ENCODE measurements at regions not wholly inside any gene's neighbourhood (a gene's known extent, or its start where the extent isn't known, plus 50 kb on each side); places are given as distances from the start of the nearest gene placed in this dataset.
"Not testable (repeated sequence)": the region's sequence is repeated elsewhere in the genome, so short reads cannot be mapped to it uniquely, and the experiment has no call there.

DNA sequence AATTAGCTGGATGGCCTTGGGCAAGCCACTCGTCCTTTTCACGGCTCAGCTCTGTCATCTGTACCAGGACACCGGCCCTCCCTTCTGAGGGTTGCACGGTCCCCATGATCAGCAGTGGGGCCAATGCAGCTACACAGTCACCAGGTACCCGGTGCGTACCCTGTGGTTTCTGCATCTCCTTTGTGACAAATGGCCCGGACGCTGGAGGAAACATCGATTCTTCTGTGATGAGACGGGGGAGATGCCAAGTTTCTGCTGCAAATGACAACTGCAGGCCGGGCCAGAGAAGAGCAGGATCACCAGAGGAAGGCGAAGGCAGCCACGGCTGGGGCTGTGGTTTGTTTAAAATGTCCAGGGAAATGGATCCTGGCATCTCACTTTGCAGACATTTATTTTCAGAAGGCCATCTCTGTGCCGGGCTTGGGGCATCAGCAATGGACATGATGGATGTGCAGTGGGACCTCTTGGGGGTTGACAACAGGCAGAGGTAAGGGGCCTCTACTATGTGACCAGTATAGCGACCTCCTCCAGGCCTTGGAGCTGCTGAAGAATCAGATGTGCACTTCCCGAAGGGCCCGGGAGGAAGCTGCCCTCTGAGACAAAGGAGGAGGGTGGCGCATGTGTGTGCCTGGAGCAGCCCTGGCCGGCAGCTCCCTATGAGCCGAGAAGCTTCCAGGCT, 221.9 kb upstream of the C1orf174 start:
- no peak for DNase-seq

DNA sequence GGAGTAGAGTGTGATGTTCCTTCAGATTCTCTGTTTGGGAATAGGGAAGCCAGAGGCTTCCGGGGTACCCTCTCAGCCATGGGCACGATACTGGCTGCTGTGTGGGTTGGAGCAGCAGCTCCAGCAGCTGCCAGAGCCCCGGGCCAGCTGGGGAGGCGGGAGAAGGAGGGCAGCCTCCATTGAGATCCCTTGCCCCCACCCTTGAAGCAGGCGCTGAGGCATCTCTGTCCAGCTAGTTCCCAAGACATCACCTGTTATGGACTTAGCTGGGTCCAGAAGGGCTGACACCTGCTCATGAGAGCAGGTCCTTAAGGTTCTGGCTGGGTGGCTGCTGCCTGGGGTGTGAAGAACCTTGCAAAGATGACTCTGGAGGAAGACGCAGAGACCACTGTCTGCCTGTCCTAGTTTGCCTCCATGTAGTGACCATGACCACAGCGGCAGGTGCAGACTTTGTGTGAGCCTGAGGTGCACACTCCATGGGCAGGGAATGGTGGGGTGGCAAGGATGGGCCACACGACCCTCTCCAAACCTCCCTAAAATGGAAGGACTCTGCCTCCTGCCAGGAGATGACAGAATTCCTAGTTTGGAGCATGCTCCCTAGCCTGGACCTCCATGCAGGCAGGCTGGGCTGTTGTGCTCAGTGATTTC, 222.6 kb upstream of the C1orf174 start:
- DNase-seq: no peak

DNA sequence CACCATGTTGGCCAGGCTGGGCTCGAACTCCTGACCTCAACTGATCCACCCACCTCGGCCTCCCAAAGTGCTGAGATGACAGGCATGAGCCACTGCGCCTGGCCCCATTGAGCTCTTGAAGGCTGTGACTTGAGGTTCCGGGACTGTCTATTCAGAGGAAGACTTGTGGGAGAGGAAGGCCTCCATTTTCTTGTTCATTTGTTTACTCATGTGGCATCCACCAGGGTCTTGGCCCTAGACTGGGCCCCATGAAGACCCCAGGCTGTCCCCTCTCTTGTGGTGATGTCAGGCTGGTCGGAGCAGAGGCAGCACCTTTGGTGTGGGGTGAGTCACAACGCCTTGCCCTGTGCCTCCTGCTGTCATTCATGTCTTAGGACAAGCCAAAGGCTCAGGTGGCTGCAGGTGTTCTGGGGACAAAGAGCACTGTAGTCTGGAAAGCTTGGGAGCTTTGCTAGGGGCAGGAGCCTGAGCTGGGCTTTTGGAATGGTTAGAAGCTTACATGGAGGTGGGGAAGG, 224.6 kb upstream of the C1orf174 start:
- DNase-seq: no peak

DNA sequence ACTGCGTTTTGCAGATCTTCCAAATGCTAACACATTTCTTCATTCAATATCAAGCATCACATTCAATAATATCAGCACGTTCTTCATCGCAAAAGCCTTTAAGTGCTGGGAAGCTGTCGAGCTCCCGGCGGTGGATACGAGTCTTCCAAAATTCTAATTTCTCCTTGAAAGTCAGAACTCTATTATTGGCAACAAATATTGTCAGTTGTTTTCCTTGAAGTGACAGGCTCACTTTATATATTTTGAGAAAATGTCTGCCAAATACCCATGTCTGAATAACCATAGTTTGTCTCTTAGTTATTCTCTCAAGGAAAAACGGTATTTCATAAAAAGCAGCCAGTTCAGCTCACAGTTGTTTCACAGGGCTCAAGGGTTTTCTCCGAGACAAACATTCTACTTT, 226.2 kb upstream of the C1orf174 start:
- no peak for DNase-seq

DNA sequence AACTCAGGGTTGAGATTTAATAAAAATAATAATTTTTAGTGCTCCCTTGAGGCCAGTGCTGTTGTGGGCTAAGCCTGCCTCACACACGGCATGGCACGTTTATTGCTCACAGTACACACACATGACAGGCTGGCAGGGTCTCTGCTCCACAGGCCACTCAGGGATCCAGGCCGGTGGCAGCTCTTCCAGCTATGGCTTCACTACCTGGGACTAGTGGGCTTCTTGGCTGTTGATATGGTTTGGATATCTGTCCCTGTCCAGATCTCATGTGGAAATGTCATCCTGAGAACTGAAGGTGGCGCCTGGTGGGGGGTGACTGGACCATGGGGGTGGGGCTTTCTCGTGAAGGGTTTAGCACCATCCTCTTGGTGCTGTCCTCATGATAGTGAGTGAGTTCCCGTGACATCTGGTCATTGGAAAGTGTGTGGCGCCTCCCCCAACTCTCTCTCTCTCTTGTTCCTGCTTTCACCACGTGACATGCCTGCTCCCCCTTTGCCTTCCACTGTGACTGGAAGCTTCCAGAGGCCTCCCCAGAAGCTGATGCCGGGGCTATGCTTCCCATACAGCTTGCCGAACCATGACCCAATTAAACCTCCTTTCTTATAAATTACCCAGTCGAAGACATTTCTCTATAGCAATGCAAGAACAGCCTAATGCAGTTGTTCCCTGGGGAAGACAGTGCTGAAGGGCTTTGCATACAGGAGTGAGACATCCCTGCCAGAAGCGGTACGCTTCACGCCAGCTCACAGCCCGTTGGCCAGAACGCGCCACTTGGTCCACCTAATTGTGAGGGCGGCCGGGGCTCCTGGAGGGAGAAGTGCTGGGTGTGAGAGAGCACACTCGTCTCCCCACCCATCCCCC, 226.9 kb upstream of the C1orf174 start:
- no peak for DNase-seq

DNA sequence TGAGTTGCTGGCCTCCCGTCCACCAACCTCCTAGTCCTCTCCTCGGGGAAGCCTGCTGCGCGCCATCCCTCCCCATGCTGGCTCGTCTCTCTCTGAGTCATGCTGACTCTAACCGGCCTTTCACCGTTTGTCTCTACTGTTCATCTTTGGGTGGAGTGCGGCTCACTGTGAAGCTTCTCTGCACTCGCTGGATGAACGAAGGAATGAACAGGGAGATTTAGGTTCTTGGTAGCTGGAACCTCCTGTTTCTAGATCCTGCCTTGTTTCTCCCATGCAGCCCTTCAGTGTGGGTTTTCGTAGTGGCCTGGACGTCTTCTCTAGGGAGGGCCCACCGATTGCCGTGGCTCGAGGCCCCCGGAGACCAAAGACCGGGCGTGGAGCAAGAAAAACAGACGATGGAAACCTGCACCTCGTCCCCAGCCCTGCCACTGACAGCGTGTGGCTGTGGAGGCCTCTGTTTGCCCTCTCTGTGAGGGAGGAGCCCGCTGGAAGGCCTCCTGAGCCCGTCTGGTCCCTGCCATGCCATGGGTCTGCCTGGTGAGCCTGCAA, 227.6 kb upstream of the C1orf174 start:
- no peak for DNase-seq

DNA sequence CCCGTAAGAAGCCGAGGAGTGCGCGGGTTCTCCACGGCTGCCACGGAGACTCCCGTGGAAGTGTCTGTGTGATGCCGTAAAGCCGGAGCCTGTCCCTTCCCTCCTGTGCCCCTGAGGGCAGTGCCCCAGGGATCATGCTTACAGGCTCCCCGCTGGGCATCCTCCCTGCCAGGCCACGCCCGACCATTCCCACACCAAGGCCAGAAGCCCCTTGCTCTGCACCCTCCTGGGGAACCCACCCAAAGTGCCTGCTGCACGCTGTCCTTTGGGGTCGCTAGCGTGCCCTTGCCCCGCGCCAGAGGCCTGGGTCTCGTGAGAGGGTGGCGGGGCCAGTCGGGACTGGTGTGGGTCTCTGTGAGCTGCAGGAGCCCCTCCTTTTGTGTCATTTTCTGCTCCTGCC, 228.5 kb upstream of the C1orf174 start:
- DNase-seq: no peak

DNA sequence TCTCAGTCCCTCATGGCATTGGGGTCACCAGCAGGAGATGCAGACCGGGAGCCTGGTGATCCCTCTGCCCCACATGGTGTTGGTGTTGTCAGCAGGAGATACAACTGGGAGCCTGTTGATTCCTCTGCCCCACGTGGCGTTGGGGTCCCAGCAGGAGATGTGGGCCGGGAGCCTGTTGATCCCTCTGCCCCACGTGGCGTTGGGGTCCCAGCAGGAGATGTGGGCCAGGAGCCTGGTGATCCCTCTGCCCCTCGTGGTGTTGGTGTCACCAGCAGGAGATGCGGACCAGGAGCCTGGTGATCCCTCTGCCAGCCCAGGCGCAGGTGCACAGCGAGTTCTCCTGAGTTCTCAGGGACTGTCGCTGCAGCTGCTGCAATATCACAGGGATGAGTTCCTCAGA, 229.6 kb upstream of the C1orf174 start:
- no peak for DNase-seq

DNA sequence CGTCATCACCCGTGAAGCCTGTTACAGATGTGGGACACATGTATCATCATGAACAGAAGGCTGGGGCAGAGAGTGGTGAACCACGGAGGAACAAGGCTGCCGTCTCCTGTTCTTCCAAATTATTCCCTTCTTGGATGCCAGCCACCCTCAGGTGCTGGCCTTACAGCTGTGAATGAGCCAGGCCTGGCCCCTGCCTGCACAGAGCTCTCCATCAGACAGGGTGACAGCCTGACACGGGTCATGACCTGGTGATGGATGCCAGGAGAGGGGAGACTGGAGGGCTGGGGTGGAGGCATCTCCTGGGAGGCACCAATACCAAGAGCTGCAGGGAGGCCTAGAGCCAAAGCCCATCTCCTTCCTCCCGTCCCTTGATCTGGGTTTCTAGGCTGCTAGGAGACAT, 230.0 kb upstream of the C1orf174 start:
- no peak for DNase-seq

DNA sequence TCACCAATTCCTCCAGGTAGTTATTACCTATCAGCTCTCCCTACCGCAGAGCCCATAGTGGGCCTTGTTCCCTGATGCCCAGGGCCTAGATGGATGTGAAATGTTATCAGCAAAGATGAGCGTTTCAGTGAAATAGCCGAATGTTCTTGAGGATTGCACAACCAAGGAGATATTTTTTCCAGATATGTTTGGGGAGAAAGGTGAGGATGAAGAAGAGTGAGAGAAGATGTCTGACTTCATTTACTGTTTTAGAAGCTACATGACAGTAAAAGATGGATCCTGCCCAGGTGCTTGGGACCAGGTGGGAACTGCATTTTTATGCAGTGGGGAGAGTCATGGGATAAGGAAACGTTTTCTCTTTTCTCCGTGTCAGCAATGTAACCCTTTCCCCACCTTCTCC, 231.7 kb upstream of the C1orf174 start:
- DNase-seq: no peak

DNA sequence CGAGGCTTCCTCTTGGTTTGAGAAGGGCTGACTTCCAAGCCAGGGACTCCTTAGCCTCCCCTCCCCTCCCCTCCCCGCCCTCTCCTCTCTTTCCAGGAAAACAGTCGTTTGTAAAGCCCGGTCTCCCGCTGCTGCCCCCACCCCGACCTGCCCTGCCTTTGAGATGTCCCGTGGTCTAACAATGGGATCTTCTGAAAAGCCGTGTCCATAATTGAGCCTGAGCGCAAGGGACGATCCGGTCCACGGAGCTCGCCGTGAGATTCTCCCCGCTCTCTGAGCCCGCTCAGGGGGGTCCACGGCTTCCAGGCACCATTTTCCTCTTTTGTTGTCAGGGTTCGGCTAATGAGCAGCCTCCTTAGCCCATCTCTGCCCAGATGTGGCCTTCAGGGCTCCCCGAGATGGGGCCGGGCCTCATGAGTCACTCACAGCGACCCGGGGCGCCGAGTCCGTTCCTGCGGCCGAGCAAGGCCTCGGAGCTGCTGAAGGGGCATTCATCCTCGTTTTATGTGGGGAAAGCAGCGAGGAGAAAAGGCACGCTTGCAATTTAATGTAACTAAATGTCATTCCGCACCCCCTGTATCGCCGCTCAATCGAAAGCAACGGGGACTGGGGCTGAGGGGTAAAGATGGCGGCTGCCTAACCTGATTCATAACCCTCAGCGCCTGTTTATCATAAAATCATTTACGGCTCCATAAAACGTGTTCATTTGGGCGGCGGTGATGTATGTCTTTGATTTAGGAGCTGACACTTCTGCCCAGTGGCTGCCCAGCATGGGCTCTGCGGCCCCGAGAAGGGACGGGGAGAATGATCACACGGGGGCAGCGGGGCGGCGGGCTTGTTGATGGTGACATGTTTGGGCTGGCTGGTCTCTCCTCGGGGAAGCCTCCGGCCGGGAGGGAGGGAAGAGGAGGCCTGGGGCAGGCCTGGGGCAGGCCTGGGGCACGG, 232.6 kb upstream of the C1orf174 start:
- DNase-seq: no peak

DNA sequence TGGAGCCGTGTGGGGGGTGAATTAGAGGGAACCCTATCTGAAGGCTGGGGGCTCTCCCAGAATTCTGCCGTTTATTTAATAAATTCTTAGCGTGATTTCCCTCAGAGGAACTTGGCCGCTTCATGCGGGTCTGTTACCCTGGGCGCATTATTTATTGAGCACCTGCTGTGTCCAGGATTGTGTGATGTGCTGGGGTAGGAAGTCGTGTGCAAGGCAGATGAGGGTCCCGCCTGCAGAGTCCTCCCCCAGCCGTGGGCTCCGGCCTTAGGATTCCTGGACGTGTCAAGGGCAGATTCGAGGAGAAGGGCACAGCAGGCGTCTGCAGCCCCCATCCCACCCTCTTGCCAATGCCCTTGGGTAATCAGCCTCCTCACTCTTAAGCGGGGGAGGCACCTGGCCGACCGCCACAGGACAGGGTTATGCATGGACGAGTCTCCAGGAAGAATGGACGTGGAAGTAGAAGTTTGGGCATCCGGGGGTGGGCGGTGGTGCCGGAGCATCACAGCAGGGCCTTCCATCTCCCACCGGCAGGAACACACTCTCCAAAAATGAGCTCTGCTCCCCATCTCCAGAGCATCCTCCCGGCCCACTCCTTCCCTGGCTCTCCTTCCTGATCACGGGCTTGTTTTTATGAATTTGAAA, 233.3 kb upstream of the C1orf174 start:
- DNase-seq: no peak

DNA sequence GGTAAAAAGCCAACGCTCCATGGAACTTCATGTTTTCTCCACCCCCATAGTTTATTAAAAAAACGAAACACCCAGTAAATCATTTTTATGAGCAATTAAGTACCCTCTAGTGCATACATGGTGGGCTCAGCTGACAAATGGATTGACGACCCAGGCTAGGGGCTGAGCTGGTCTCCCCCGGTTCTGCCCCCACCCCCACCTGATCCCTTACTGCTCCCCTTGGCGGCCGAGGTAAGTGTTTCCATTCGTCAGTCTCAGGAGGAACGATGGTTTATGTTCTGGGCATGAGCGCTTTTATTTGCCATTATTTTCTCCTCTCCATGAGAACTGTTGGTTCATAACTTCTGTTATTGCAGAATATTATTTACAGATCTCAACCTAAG, 233.9 kb upstream of the C1orf174 start:
- DNase-seq: no peak

DNA sequence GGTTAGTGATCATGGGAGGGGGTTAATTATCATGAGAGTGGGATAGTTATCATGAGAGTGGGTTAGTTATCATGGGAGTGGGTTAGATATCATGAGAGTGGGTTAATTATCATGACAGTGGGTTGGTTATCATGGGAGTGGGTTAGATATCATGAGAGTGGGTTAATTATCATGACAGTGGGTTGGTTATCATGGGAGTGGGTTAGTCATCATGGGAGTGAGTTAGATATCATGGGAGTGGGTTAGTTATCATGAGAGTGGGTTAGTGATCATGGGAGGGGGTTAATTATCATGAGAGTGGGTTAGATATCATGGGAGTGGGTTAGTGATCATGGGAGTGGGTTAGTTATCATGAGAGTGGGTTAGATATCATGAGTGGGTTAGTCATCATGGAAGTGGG, 235.8 kb upstream of the C1orf174 start:
- not testable (repeated sequence) for DNase-seq

DNA sequence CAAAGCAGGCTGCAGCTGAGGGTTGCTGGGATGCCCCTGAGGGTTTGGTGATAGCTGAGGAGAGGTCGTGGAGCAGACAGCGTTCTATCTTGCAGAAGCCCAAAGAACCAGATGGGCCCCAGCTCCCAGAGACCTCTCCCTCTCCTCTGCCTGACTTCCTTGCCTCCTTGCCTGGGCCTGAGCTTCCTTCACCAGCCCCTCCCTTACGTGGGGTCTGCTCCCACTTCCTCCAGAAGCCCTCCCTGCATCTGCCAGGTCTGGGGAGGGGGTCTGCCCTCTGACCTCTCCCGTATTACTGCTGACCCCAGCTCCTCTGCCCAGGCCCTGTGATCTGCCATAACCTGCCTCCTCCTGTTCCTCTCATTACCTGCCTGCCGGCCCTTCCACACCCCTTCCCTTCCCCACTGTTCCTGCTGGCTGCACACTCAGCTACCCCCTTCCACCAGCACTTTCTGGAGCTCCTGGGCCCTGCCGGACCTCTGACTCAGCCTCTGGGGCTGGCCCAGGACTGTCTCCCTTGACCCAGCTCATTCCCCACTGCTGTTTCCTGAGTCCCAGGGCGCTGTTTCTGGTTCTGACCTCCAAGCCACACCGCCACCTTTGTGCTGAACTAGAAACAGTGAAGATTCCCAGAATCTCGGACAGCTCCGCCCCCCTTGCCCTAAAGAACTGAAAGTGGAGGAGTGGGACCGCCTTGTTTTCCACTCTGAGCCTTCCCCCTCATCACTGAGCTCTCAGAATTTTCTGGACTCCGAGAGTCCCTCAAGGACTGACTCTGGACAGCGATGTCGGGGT, 237.7 kb upstream of the C1orf174 start:
- DNase-seq: no peak

DNA sequence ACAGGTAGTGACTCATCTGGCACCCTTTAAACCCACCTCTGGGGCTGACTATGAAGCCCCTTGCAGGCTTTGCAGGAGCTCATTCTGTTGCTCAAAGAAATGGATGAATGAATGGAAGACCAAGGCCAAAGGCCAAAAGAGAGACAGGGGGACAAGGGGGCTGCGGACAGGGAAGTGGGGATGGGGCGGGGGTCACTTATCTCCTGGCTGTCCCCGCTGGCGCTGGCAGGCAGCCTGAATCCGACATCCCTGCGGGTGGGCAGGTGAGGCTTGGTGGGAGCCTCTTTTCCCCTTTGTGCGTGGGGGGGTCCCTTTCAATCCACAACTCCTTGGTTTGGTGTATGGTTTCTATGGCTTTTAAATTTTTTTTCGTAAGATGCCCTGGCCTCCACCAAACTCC, 239.6 kb upstream of the C1orf174 start:
- no peak for DNase-seq

DNA sequence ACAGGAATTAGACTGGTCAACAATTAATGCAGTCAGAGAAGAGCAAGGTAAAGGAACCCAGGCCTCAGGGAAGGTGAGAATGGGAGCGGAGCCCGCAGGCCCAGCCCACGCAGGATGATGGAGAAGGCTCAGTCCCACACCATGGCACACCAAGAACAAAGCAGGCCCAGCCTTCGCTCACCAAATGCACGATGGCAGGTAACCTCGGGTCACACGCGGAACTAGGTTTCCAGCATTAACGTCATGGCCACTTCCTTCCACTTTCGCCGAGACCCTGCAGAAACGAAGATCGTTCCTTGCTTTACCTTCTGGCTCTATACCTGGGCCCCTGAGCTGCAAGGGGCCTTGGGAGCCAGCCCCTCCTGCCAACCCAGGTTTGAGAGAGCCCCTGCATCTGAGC, 240.2 kb upstream of the C1orf174 start:
- DNase-seq: no peak

DNA sequence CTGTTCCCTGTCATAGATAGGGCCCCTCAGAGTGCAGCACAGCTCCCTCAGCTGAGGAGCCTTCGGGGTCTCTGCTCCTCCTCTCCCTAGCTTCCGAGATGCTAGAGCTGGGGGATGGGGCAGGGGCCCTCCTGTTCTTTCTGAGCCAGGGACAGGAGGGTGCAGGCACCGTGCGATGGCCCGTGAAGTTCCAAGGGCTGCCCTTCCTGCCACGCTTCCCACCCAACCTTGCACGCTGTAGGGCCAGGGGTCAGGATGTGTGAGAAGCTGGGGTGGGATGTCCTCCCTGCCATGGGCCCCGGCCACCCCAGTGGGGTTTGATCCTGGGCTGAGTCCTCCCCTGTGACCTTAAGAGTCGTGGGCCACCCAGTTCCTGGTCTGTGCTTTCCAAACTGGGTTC, 240.7 kb upstream of the C1orf174 start:
- DNase-seq: no peak

DNA sequence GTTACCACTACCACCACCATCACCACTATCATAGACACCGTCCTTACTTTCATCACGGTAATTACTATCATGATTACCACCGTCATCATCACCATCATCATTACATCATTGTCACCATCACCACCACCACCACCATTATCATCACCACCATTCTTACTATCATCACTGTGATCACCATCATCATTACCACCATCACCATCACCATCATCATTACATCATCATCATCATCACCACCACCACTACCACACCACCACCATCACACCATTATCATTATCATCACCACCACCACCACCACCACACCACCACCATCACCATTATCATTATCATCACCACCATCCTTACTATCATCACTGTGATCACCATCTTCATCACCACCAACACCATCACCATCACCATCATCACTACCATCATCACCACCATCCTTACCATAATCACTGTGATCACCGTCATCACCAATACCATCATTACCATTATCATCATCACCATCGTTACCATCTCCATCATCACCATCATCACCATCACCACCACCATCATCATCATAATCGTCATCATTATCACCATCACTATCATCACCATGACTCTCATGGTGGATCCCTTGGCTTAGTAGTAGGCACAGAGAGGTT, 244.4 kb upstream of the C1orf174 start:
- DNase-seq: no peak

DNA sequence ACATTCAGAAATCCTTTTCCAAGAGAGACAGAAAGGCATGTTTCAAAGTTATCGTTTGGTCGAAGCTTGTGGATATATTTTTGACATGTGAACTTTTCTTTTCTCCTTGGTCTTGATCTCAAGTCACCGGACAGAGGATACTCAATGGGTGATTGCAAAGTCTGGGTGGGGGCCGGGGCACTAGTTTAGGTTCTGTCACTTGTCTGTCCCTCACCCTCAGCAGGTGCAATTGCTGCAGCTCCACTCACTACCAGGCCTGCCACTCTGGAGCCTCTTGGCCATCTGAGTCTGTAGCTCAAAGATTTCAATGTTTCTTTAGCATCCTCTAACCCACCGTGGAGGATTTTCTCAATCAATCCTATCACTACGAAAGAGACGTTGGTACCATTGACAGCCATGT, 246.0 kb upstream of the C1orf174 start:
- DNase-seq: no peak

DNA sequence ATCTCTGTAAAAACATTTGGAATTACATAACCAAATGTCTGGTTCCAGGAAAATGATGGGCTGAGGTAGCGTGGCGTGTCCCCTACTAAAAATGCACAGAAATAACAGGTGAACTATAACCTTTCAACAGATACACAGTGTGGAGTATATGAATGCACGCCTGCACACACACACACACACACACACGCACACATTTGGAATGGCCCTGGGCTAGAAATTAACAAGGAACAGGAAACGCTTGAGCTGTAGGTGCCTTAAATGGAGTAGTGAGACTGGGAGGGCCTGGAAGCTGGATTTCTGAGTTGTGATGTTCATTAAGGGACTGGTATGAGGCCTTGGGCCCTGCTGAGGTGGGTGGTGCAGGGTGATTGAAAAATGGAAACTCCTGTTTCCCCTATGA, 246.5 kb upstream of the C1orf174 start:
- no peak for DNase-seq

Measured in CD4-positive, alpha-beta T cell treated with Interleukin-15 for 1 hour (primary cell).